Inflammatory macrophage treated with lipopolysaccharide for 4 hours (primary cell): ENCODE measurements at regions not wholly inside any gene's neighbourhood (a gene's known extent, or its start where the extent isn't known, plus 50 kb on each side); places are given as distances from the start of the nearest gene placed in this dataset.
"Not testable (repeated sequence)": the region's sequence is repeated elsewhere in the genome, so short reads cannot be mapped to it uniquely, and the experiment has no call there.

ENCODE experiments used
- DNase-seq: peaks from one replicate; pipeline ENCODE4 v3.0.0-alpha.2; 2020

- DNase-seq: no peak
These were observed 269.8 kb upstream of the AUTS2 start for GRCh38 chr7:69328516-69328915.

GRCh38 chr7:69334701-69335100, 263.6 kb upstream of the AUTS2 start:
- DNase-seq: no peak

- DNase-seq: no peak
These were observed 262.9 kb upstream of the AUTS2 start for GRCh38 chr7:69335331-69335730.

GRCh38 chr7:69336976-69337375, 261.3 kb upstream of the AUTS2 start:
- DNase-seq: no peak

GRCh38 chr7:69338144-69338543, 260.1 kb upstream of the AUTS2 start:
- no peak for DNase-seq

GRCh38 chr7:69341288-69341687, 257.0 kb upstream of the AUTS2 start:
- DNase-seq: no peak

GRCh38 chr7:69342154-69342884, 256.0 kb upstream of the AUTS2 start:
- DNase-seq: no peak

- DNase-seq: no peak
These were observed 249.0 kb upstream of the AUTS2 start for GRCh38 chr7:69349291-69349690.

- no peak for DNase-seq
These were observed 240.0 kb upstream of the AUTS2 start for GRCh38 chr7:69358163-69358821.

GRCh38 chr7:69359003-69359700, 239.1 kb upstream of the AUTS2 start:
- DNase-seq: peak; percentile 16

GRCh38 chr7:69360913-69361312, 237.4 kb upstream of the AUTS2 start:
- DNase-seq: no peak

- DNase-seq: no peak
These were observed 235.1 kb upstream of the AUTS2 start for GRCh38 chr7:69363136-69363535.

- DNase-seq: no peak
These were observed 233.2 kb upstream of the AUTS2 start for GRCh38 chr7:69364813-69365643.

- no peak for DNase-seq
These were observed 232.6 kb upstream of the AUTS2 start for GRCh38 chr7:69365651-69366192.

GRCh38 chr7:69367780-69368179, 230.5 kb upstream of the AUTS2 start:
- DNase-seq: no peak

GRCh38 chr7:69373171-69374043, 224.9 kb upstream of the AUTS2 start:
- DNase-seq: peak; percentile 42

GRCh38 chr7:69374044-69374425, 224.2 kb upstream of the AUTS2 start:
- DNase-seq: no peak

- DNase-seq: no peak
These were observed 221.1 kb upstream of the AUTS2 start for GRCh38 chr7:69377191-69377590.

GRCh38 chr7:69388452-69389137, 209.7 kb upstream of the AUTS2 start:
- DNase-seq: no peak

- DNase-seq: no peak
These were observed 209.1 kb upstream of the AUTS2 start for GRCh38 chr7:69389216-69389615.

GRCh38 chr7:69393912-69394311, 204.4 kb upstream of the AUTS2 start:
- DNase-seq: not testable (repeated sequence)
